ENCODE measurements at regions not wholly inside any gene's neighbourhood (a gene's known extent, or its start where the extent isn't known, plus 50 kb on each side); places are given as distances from the start of the nearest gene placed in this dataset.

- no peak for TF ChIP-seq EZH2phosphoT487 (IDR thresholded peaks at IDR 0.05; ENCODE audit: borderline replicate concordance, low read depth, low read length)
- TF ChIP-seq CTCF (conservative IDR thresholded peaks at IDR 0.05; ENCODE audit: low read length), result no peak
Observed at GRCh38 chr4:43402393-43402792, 509.9 kb downstream of the GRXCR1 start.
